ENCODE measurements at regions not wholly inside any gene's neighbourhood (a gene's known extent, or its start where the extent isn't known, plus 50 kb on each side); places are given as distances from the start of the nearest gene placed in this dataset.

- TF ChIP-seq CBX8 (IDR thresholded peaks at IDR 0.05; ENCODE audit: borderline replicate concordance, low read depth, low read length), result no peak
- no peak for TF ChIP-seq EP300 (IDR thresholded peaks at IDR 0.05; ENCODE audit: borderline replicate concordance in 1 of 2, low read depth in 2 of 2, low read length in 2 of 2)
- TF ChIP-seq, protein P1, sequence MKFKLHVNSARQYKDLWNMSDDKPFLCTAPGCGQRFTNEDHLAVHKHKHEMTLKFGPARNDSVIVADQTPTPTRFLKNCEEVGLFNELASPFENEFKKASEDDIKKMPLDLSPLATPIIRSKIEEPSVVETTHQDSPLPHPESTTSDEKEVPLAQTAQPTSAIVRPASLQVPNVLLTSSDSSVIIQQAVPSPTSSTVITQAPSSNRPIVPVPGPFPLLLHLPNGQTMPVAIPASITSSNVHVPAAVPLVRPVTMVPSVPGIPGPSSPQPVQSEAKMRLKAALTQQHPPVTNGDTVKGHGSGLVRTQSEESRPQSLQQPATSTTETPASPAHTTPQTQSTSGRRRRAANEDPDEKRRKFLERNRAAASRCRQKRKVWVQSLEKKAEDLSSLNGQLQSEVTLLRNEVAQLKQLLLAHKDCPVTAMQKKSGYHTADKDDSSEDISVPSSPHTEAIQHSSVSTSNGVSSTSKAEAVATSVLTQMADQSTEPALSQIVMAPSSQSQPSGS (IDR thresholded peaks at IDR 0.05; ENCODE audit: low read length), result no peak
These were observed 956.5 kb downstream of the KCNMA1 start (continued) for GRCh38 chr10:76681153-76681552.
